Right lobe of liver (tissue), 4 donors: ENCODE measurements at regions not wholly inside any gene's neighbourhood (a gene's known extent, or its start where the extent isn't known, plus 50 kb on each side); places are given as distances from the start of the nearest gene placed in this dataset.

Experiments used
- POLR2A ChIP-seq: fragments of 450-650 bp; IDR thresholded peaks from one replicate; pipeline ENCODE4 v1.6.1; 2017; ENCODE audit warnings: antibody characterized with exemption, mild to moderate bottlenecking
- TF ChIP-seq, protein P1 (sequence below), 4 donors: fragments of 200-600 bp in 3 of 4; fragments of 450-650 bp in 1 of 4; IDR thresholded peaks; one replicate each; pipeline versions ENCODE4 v1.5.1 to v1.8.0; 2016 to 2022; ENCODE audit warnings: antibody characterized with exemption in 4 of 4, mild to moderate bottlenecking in 2 of 4
- donor health status: DM: no; HTN: no; CAD: no.
- donor health status: DM: no; HTN: no; CAD: no.
- donor health status: DM: no; HTN: yes; CAD: no.

DNA sequence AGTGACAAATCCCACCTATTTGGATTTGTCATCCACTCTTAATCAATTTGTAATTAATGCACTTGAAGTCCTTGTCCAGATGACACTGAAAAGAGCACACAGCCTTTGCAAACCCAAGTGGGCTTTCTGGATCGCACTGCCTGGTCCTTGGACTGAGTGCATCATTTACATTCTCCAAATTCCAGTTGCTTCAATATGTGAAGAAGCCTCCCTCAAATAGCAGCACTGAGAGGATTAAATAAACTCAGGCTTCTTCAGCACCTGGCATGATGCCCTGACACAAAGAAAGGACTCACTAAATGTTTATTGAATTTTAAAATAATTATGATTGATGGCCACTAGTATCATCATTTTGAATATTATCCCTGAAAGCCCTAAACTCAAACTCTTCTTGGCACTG is 496.5 kb downstream of the VRK1 start:
- TF ChIP-seq, protein P1, sequence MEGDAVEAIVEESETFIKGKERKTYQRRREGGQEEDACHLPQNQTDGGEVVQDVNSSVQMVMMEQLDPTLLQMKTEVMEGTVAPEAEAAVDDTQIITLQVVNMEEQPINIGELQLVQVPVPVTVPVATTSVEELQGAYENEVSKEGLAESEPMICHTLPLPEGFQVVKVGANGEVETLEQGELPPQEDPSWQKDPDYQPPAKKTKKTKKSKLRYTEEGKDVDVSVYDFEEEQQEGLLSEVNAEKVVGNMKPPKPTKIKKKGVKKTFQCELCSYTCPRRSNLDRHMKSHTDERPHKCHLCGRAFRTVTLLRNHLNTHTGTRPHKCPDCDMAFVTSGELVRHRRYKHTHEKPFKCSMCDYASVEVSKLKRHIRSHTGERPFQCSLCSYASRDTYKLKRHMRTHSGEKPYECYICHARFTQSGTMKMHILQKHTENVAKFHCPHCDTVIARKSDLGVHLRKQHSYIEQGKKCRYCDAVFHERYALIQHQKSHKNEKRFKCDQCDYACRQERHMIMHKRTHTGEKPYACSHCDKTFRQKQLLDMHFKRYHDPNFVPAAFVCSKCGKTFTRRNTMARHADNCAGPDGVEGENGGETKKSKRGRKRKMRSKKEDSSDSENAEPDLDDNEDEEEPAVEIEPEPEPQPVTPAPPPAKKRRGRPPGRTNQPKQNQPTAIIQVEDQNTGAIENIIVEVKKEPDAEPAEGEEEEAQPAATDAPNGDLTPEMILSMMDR (IDR thresholded peaks at IDR 0.05) = no peak
- TF ChIP-seq POLR2A = no peak
